GM12873 (cell line): ENCODE measurements at regions not wholly inside any gene's neighbourhood (a gene's known extent, or its start where the extent isn't known, plus 50 kb on each side); places are given as distances from the start of the nearest gene placed in this dataset.

Experiments used
- TF ChIP-seq, protein P1 (sequence below): IDR thresholded peaks from 2 replicates; pipeline ENCODE4 v1.5.1; 2012; ENCODE audit warnings: low read depth, mild to moderate bottlenecking, moderate library complexity, low read length, control low read depth; ENCODE audit not compliant: insufficient read depth; ENCODE audit errors: missing control alignments

DNA sequence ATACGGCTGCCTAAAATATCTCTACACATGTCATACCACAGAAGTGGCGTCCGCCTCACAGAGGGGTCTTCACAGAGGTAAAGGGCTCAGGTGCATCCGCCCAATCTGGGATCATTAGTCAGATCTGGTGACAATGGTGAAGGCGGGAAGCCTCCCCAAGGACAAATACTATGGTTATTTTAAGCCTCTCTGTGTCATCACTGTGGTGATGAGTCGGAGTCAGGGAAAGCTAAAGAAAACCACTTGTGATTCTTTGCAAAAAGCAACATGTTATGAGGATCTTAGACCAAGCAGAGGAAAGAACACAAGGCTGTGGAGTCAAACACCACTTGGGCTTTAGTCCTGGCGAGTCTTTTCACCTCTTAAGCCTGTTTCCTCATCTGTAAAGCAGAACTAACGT is 190.4 kb downstream of the DRD1 start:
- TF ChIP-seq, protein P1, sequence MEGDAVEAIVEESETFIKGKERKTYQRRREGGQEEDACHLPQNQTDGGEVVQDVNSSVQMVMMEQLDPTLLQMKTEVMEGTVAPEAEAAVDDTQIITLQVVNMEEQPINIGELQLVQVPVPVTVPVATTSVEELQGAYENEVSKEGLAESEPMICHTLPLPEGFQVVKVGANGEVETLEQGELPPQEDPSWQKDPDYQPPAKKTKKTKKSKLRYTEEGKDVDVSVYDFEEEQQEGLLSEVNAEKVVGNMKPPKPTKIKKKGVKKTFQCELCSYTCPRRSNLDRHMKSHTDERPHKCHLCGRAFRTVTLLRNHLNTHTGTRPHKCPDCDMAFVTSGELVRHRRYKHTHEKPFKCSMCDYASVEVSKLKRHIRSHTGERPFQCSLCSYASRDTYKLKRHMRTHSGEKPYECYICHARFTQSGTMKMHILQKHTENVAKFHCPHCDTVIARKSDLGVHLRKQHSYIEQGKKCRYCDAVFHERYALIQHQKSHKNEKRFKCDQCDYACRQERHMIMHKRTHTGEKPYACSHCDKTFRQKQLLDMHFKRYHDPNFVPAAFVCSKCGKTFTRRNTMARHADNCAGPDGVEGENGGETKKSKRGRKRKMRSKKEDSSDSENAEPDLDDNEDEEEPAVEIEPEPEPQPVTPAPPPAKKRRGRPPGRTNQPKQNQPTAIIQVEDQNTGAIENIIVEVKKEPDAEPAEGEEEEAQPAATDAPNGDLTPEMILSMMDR, result no peak

GRCh38 chr5:175252234-175252805 is 191.7 kb downstream of the DRD1 start:
- TF ChIP-seq, protein P1, result no peak

DNA sequence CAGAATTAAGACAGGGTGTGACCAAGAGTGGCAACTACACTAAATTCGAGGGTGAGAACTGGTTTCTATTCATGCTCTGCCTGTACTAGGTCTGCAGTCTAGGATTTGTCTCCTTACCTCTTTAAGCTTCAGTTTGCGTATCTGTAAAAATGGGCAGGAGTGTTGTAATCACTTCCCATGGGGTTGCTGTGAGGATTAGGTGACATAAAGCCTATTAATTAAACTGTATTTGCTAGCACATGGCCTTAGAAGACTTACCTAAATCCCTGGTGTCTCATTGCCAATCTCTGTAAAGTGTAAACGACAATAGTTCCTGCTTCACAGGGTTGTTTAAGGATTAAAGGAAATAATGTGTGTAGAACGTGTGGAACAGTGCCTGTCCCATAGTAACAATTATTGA is 193.6 kb downstream of the DRD1 start:
- TF ChIP-seq, protein P1, result no peak

GRCh38 chr5:175248416-175248905 is 195.5 kb downstream of the DRD1 start:
- TF ChIP-seq, protein P1, result no peak

GRCh38 chr5:175246889-175247520 is 197.0 kb downstream of the DRD1 start:
- TF ChIP-seq, protein P1, result no peak

- TF ChIP-seq, protein P1, result no peak
Observed at GRCh38 chr5:175246242-175246888, 197.6 kb downstream of the DRD1 start.

DNA sequence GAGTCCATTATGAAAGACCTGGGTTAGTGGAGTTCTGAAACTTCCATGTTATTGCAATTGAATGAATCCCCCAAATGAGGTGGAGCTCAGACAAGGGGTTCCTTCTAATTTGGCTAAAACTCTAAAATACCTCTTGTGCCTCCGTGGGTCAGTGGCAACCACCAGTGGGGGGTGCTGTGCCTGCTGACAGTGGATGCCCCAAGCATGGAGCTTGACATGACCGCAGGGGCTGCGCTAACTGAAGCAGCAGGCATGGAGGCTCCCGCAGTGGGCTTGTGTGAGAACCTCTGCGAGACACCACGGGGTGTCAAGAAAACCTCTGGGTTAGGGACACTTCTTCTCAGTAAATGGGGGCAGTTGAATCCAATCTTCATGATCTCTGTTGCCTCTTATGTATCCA is 200.5 kb downstream of the DRD1 start:
- TF ChIP-seq, protein P1, result no peak
